H1 (cell line): ENCODE measurements at regions not wholly inside any gene's neighbourhood (a gene's known extent, or its start where the extent isn't known, plus 50 kb on each side); places are given as distances from the start of the nearest gene placed in this dataset.

ENCODE experiments used
- CTCF ChIA-PET: fragments of 300-600 bp; sonication (Branson Sonifier 250); formaldehyde crosslinking; loops from one replicate; lab custom pipeline; 2021; ENCODE audit not compliant: partially characterized antibody; lab: Charles Lee
- POLR2A ChIA-PET: fragments of 300-600 bp; sonication (Branson Sonifier 250); formaldehyde crosslinking; loops from one replicate; lab custom pipeline; 2021; ENCODE audit warnings: inconsistent platforms; ENCODE audit not compliant: partially characterized antibody; lab: Charles Lee
- DNase-seq, 2 experiments: peaks; one replicate each; pipeline versions ENCODE4 v3.0.0 to v3.0.0-alpha.2; 2010 to 2022; ENCODE audit warnings: low spot score in 2 of 2, low read depth in 1 of 2, mixed read lengths in 1 of 2
- FAIRE-seq: peaks from 2 replicates; lab custom pipeline; 2011; peaks lifted over from hg19 to GRCh38; lab: Jason Lieb, UNC
- H2AFZ ChIP-seq: 2 replicates; pipeline ENCODE4 v1.8.1; 2012; ENCODE audit warnings: low read length, inconsistent platforms
- H2AK5ac ChIP-seq: 2 replicates; pipeline ENCODE4 v1.6.1; 2013; ENCODE audit warnings: low read depth, low read length
- H2BK120ac ChIP-seq: replicated peaks from 2 replicates; pipeline ENCODE3; 2013; ENCODE audit warnings: low read depth, low read length, inconsistent platforms
- H2BK12ac ChIP-seq: 2 replicates; pipeline ENCODE4 v1.6.1; 2013; ENCODE audit warnings: low read depth, low read length
- H2BK15ac ChIP-seq: 2 replicates; pipeline ENCODE4 v1.6.1; 2013; ENCODE audit warnings: low read length
- H2BK20ac ChIP-seq: 2 replicates; pipeline ENCODE4 v1.6.1; 2013; ENCODE audit warnings: low read length
- H2BK5ac ChIP-seq: 2 replicates; pipeline ENCODE4 v1.6.1; 2013; ENCODE audit warnings: low read depth, low read length
- H3K14ac ChIP-seq: 2 replicates; pipeline ENCODE4 v1.6.1; 2013; ENCODE audit warnings: inconsistent platforms; ENCODE audit not compliant: insufficient read length
- H3K18ac ChIP-seq: 2 replicates; pipeline ENCODE4 v1.6.1; 2013; ENCODE audit warnings: low read length; ENCODE audit errors: extremely low read depth
- H3K23ac ChIP-seq: 2 replicates; pipeline ENCODE4 v1.6.1; 2013; ENCODE audit warnings: inconsistent platforms; ENCODE audit not compliant: insufficient read length
- H3K23me2 ChIP-seq: 2 replicates; pipeline ENCODE4 v1.6.1; 2013; ENCODE audit warnings: low read depth, low read length
- H3K27ac ChIP-seq: 2 replicates; pipeline ENCODE4 v1.6.1; 2011; ENCODE audit warnings: low read depth, low read length, inconsistent platforms
- H3K27me3 ChIP-seq, 4 experiments: replicated peaks in 1 of 4; 1 replicate in 1 of 4; 2 replicates in 3 of 4; pipeline versions ENCODE4 v1.6.1 to v1.8.1; 2011 to 2013; ENCODE audit warnings: low read length in 3 of 4, mild to moderate bottlenecking in 3 of 4, inconsistent platforms in 2 of 4, mixed read lengths in 2 of 4, moderate library complexity in 1 of 4; ENCODE audit not compliant: control insufficient read depth in 3 of 4, insufficient read depth in 3 of 4; ENCODE audit errors: extremely low read depth in 1 of 4
- H3K36me3 ChIP-seq, 4 experiments: 2 replicates each; pipeline versions ENCODE4 v1.6.1 to v1.8.1; 2011 to 2013; ENCODE audit warnings: mild to moderate bottlenecking in 4 of 4, low read length in 3 of 4, moderate library complexity in 2 of 4, control low read depth in 1 of 4, inconsistent platforms in 1 of 4; ENCODE audit not compliant: insufficient read depth in 4 of 4, control insufficient read depth in 2 of 4
- H3K4ac ChIP-seq: replicated peaks from 2 replicates; pipeline ENCODE3; 2013; ENCODE audit warnings: low read length, low read depth, mixed read lengths, inconsistent platforms; ENCODE audit not compliant: insufficient read length
- H3K4me1 ChIP-seq, 4 experiments: replicated peaks in 1 of 4; 1 replicate in 1 of 4; 2 replicates in 3 of 4; pipeline versions ENCODE4 v1.6.1 to v1.8.1; 2011 to 2013; ENCODE audit warnings: low read length in 3 of 4, inconsistent platforms in 2 of 4, mixed read lengths in 1 of 4; ENCODE audit not compliant: insufficient read depth in 4 of 4, control insufficient read depth in 3 of 4
- H3K4me2 ChIP-seq, 2 experiments: 2 replicates each; pipeline versions ENCODE4 v1.6.1 to v1.8.1; 2011 to 2013; ENCODE audit warnings: low read depth in 2 of 2, low read length in 2 of 2, control low read depth in 1 of 2, inconsistent platforms in 1 of 2, mild to moderate bottlenecking in 1 of 2; ENCODE audit not compliant: insufficient read depth in 1 of 2
- H3K4me3 ChIP-seq, 4 experiments: fragments of 200-600, 300-600 bp in 1 of 4; sonication (generic), shearing (Covaris generic), sonication (Bioruptor Twin) in 1 of 4; 2 replicates each; pipeline versions ENCODE4 v1.5.1 to v1.8.1; 2011 to 2016; ENCODE audit warnings: low read length in 4 of 4, low read depth in 3 of 4, control low read depth in 2 of 4, inconsistent platforms in 2 of 4, mild to moderate bottlenecking in 2 of 4, mixed read lengths in 1 of 4, moderate library complexity in 1 of 4; ENCODE audit not compliant: insufficient read depth in 2 of 4; ENCODE audit errors: extremely low read depth in 1 of 4
- H3K56ac ChIP-seq: replicated peaks from 2 replicates; pipeline ENCODE3; 2013; ENCODE audit warnings: low read depth, mild to moderate bottlenecking, mixed read lengths, low read length, inconsistent platforms; ENCODE audit not compliant: insufficient read length
- H3K79me1 ChIP-seq: 2 replicates; pipeline ENCODE4 v1.6.1; 2013; ENCODE audit warnings: low read depth, low read length, control low read depth
- H3K79me2 ChIP-seq, 2 experiments: 2 replicates each; pipeline versions ENCODE4 v1.6.1 to v1.8.1; 2012 to 2013; ENCODE audit warnings: low read length in 2 of 2, mild to moderate bottlenecking in 2 of 2, inconsistent platforms in 1 of 2; ENCODE audit not compliant: insufficient read depth in 2 of 2, control insufficient read depth in 1 of 2
- H3K9ac ChIP-seq, 4 experiments: replicated peaks in 1 of 4; 1 replicate in 1 of 4; 2 replicates in 3 of 4; pipeline versions ENCODE4 v1.6.1 to v1.8.1; 2011 to 2013; ENCODE audit warnings: low read depth in 3 of 4, low read length in 3 of 4, control low read depth in 2 of 4, mild to moderate bottlenecking in 2 of 4, moderate library complexity in 2 of 4, inconsistent platforms in 1 of 4; ENCODE audit errors: extremely low read depth in 1 of 4
- H3K9me3 ChIP-seq, 2 experiments: 2 replicates each; pipeline versions ENCODE4 v1.6.1 to v1.8.1; 2012 to 2013; ENCODE audit warnings: mild to moderate bottlenecking in 2 of 2, moderate library complexity in 2 of 2, control low read depth in 1 of 2, inconsistent platforms in 1 of 2, low read depth in 1 of 2, low read length in 1 of 2, mixed read lengths in 1 of 2; ENCODE audit not compliant: insufficient read depth in 2 of 2
- H4K20me1 ChIP-seq, 2 experiments: replicated peaks in 1 of 2; 2 replicates each; pipeline versions ENCODE3 to v1.8.1; 2011 to 2013; ENCODE audit warnings: inconsistent platforms in 2 of 2, low read length in 2 of 2, mild to moderate bottlenecking in 1 of 2; ENCODE audit not compliant: insufficient read depth in 2 of 2, control insufficient read depth in 1 of 2
- H4K5ac ChIP-seq: 2 replicates; pipeline ENCODE4 v1.6.1; 2013; ENCODE audit warnings: low read length, low read depth, mixed read lengths, inconsistent platforms; ENCODE audit not compliant: insufficient read length
- H4K8ac ChIP-seq: 2 replicates; pipeline ENCODE4 v1.8.0; 2013; ENCODE audit warnings: mild to moderate bottlenecking, moderate library complexity, low read length, inconsistent platforms; ENCODE audit not compliant: insufficient read depth; ENCODE audit errors: extremely low read depth
- H4K91ac ChIP-seq: replicated peaks from 2 replicates; pipeline ENCODE3; 2013; ENCODE audit warnings: low read length, mixed read lengths, inconsistent platforms; ENCODE audit not compliant: insufficient read length
- ASH2L ChIP-seq: fragments of 200-600, 300-600 bp; sonication (generic); IDR thresholded peaks from one replicate; pipeline ENCODE4 v1.7.1; 2017; ENCODE audit warnings: low read length
- EGR1 ChIP-seq: IDR thresholded peaks from 2 replicates; pipeline ENCODE4 v1.6.1; 2011; ENCODE audit warnings: low read depth, low read length, borderline replicate concordance
- KDM5A ChIP-seq: fragments of 200-600 bp; IDR thresholded peaks from 2 replicates; pipeline ENCODE4 v1.7.1; 2012; ENCODE audit warnings: mild to moderate bottlenecking, low read length, inconsistent platforms, mixed read lengths
- MAFK ChIP-seq: IDR thresholded peaks from 2 replicates; pipeline ENCODE4 v1.6.1; 2012; ENCODE audit warnings: low read depth, mild to moderate bottlenecking, improper control_type of control experiment, low read length
- WGBS, 2 experiments: shearing (Covaris generic) in 1 of 2; methylation state at CpG; one replicate each; pipeline versions ENCODE4 v1.1.6 to v1.1.7; 2013 to 2015; ENCODE audit warnings: low lambda C conversion rate in 2 of 2, mixed read lengths in 2 of 2, inconsistent platforms in 1 of 2, low coverage in 1 of 2, missing lambda C conversion rate in 1 of 2; ENCODE audit not compliant: insufficient replicate concordance in 2 of 2, insufficient coverage in 1 of 2, insufficient read length in 1 of 2; ENCODE audit errors: extremely low coverage in 1 of 2, missing lambda C conversion rate in 1 of 2; 5-methylcytosine and 5-hydroxymethylcytosine counted together

DNA sequence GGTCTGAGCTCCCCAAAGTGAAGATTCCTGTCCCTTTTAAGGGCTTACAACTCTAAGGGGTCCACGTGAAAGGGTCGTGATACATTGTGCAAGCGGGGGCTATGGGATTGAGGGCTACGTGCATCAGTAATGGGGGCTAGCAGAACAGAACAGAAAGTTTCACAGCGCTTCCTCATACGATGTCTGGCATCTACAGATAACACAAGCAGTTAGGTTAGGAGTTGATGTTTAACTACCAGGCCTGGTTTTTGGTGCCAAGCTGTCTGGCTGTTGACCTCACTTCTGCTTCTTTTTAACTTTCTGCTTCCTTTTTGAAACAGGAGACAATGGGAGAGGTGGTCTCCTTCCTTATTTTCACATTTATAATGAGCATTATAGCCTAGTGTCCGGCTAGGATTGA lies 368.6 kb upstream of the CXorf51A start:
- Histone ChIP-seq H2BK12ac (no peak overlapping the region), H2BK15ac (no peak overlapping the region), H3K9me3 (no peaks in the 10 kb centered on the region), H4K91ac (no peak overlapping the region), H4K5ac (no peak overlapping the region), H2AK5ac (no peak overlapping the region), H3K9ac (no peak overlapping the region), H2BK20ac (no peak overlapping the region), H3K23me2 (no peaks in the 10 kb centered on the region; the same call in 1 of the 2 replicates), H3K4me1 (no peaks in the 10 kb centered on the region), H3K27me3 (no peaks in the 10 kb centered on the region), H3K79me1 (no peaks in the 10 kb centered on the region), H3K27ac (no peak overlapping the region), H3K4ac (no peak overlapping the region), H3K23ac (no peak overlapping the region), H3K56ac (no peak overlapping the region), H2BK5ac (no peak overlapping the region), H3K4me2 (no peak overlapping the region), H2AFZ (no peak overlapping the region), H3K36me3 (no peaks in the 10 kb centered on the region), H3K79me2 (no peaks in the 10 kb centered on the region), H2BK120ac (no peak overlapping the region)
- FAIRE-seq (no peak), DNase-seq (no peak)
- CTCF ChIA-PET: interaction anchor here (0.6 kb wide), 1 partner anchor 96 kb away, joined by 3 read pairs; no protein-coding TSS in a partner anchor
- TF ChIP-seq EGR1: no peak
- TF ChIP-seq KDM5A: no peak
- TF ChIP-seq ASH2L: no peak
- TF ChIP-seq MAFK: no peak
- TF ChIP-seq, all 59 proteins: peak for 0
- WGBS, 2 experiments: 100% methylated on average over 7 of the region's 7 CpGs; no CpG with 5 or more reads in 1 of the 2 experiments
- POLR2A ChIA-PET: no interaction called here
- Histone ChIP-seq H3K4me3 (no peak overlapping the region), H3K18ac (no peak overlapping the region), H4K20me1 (no peaks in the 10 kb centered on the region), H4K8ac (no peak overlapping the region), H3K14ac (no peak overlapping the region)
